Gastrocnemius medialis (tissue), 4 donors: ENCODE measurements at regions not wholly inside any gene's neighbourhood (a gene's known extent, or its start where the extent isn't known, plus 50 kb on each side); places are given as distances from the start of the nearest gene placed in this dataset.
"Not testable (repeated sequence)": the region's sequence is repeated elsewhere in the genome, so short reads cannot be mapped to it uniquely, and the experiment has no call there.

Experiments used
- CTCF ChIP-seq, 5 experiments: fragments of 450-650 bp in 3 of 5; fragments of 200-600 bp in 2 of 5; sonication (generic) in 2 of 5; IDR thresholded peaks in 4 of 5; conservative IDR thresholded peaks in 1 of 5; 1 replicate in 4 of 5; 2 replicates in 1 of 5; pipeline ENCODE4 v1.5.1; 2016 to 2019; ENCODE audit warnings: antibody characterized with exemption in 5 of 5, mild to moderate bottlenecking in 3 of 5, moderate library complexity in 3 of 5
- POLR2A ChIP-seq, 2 donors: fragments of 450-650 bp; IDR thresholded peaks; one replicate each; pipeline ENCODE4 v1.6.1; 2017; ENCODE audit warnings: antibody characterized with exemption in 2 of 2, mild to moderate bottlenecking in 2 of 2, moderate library complexity in 2 of 2

- not testable (repeated sequence) for TF ChIP-seq CTCF (IDR thresholded peaks at IDR 0.05 in 4 of 5, conservative IDR thresholded peaks at IDR 0.05 in 1 of 5); POLR2A (IDR thresholded peaks at IDR 0.05)
Observed at GRCh38 chr9:107817595-107818502, 328.3 kb upstream of the KLF4 start.
